ENCODE measurements at regions not wholly inside any gene's neighbourhood (a gene's known extent, or its start where the extent isn't known, plus 50 kb on each side); places are given as distances from the start of the nearest gene placed in this dataset.
"Not testable (repeated sequence)": the region's sequence is repeated elsewhere in the genome, so short reads cannot be mapped to it uniquely, and the experiment has no call there.

DNA sequence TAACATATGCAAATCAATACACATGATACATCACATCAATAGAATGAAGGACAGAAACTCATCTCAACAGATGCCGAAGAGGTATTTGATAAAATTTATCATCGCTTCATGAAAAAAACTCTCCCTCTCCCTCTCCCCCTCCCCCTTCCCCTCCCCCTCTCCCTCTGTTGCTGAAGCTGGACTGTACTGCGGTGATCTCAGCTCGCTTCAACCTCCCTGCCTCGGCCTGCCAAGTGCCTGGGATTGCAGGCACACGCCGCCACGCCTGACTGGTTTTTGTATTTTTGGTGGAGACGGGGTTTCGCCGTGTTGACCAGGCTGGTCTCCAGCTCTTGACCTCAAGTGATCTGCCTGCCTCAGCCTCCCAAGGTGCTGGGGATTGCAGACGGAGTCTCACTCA is 138.5 kb upstream of the PALMD start:
- not testable (repeated sequence) for TF ChIP-seq KLF16 (CRISPR knock-in tag; IDR thresholded peaks at IDR 0.05); ZBTB38 (CRISPR knock-in tag; IDR thresholded peaks at IDR 0.05); RFX5 (IDR thresholded peaks at IDR 0.05; ENCODE audit: low read depth, low read length); HDAC6 (IDR thresholded peaks at IDR 0.05; ENCODE audit: low read depth, low read length)
